ENCODE measurements at regions not wholly inside any gene's neighbourhood (a gene's known extent, or its start where the extent isn't known, plus 50 kb on each side); places are given as distances from the start of the nearest gene placed in this dataset.

DNA sequence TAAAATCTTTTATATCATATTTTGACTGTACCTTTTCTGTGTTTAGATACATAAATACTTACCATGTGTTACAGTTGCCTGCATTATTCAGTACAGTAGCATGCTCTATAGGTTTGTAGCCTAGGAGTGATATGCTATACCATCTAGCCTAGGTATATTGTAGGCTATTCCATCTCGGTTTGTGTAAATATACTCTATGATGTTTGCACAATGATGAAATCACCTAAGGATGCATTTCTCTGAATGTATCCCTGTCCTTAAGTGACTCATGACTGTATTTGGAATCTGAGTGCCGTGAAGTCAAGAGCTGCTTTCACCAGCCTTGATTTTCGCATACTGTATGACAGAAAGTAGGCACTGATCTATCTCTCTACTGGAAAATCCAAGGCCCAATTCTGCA lies 129.9 kb downstream of the UTRN start (continued):
- TF ChIP-seq, protein P1, sequence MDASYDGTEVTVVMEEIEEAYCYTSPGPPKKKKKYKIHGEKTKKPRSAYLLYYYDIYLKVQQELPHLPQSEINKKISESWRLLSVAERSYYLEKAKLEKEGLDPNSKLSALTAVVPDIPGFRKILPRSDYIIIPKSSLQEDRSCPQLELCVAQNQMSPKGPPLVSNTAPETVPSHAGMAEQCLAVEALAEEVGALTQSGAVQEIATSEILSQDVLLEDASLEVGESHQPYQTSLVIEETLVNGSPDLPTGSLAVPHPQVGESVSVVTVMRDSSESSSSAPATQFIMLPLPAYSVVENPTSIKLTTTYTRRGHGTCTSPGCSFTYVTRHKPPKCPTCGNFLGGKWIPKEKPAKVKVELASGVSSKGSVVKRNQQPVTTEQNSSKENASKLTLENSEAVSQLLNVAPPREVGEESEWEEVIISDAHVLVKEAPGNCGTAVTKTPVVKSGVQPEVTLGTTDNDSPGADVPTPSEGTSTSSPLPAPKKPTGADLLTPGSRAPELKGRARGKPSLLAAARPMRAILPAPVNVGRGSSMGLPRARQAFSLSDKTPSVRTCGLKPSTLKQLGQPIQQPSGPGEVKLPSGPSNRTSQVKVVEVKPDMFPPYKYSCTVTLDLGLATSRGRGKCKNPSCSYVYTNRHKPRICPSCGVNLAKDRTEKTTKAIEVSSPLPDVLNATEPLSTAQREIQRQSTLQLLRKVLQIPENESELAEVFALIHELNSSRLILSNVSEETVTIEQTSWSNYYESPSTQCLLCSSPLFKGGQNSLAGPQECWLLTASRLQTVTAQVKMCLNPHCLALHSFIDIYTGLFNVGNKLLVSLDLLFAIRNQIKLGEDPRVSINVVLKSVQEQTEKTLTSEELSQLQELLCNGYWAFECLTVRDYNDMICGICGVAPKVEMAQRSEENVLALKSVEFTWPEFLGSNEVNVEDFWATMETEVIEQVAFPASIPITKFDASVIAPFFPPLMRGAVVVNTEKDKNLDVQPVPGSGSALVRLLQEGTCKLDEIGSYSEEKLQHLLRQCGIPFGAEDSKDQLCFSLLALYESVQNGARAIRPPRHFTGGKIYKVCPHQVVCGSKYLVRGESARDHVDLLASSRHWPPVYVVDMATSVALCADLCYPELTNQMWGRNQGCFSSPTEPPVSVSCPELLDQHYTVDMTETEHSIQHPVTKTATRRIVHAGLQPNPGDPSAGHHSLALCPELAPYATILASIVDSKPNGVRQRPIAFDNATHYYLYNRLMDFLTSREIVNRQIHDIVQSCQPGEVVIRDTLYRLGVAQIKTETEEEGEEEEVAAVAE (CRISPR knock-in tag; IDR thresholded peaks at IDR 0.05; ENCODE audit: borderline replicate concordance) = 0 out of 2 replicates have a peak, but pooled peaks have one; percentile 45
- TF ChIP-seq, protein P2, sequence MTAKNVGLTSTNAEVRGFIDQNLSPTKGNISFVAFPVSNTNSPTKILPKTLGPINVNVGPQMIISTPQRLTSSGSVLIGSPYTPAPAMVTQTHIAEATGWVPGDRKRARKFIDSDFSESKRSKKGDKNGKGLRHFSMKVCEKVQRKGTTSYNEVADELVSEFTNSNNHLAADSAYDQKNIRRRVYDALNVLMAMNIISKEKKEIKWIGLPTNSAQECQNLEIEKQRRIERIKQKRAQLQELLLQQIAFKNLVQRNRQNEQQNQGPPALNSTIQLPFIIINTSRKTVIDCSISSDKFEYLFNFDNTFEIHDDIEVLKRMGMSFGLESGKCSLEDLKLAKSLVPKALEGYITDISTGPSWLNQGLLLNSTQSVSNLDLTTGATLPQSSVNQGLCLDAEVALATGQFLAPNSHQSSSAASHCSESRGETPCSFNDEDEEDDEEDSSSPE (CRISPR knock-in tag; IDR thresholded peaks at IDR 0.05) = no peak
- TF ChIP-seq FOXA3 (CRISPR knock-in tag; IDR thresholded peaks at IDR 0.05) = peak; percentile 98
- no peak for TF ChIP-seq ZIK1 (CRISPR knock-in tag; IDR thresholded peaks at IDR 0.05; ENCODE audit: borderline replicate concordance, low read depth)
- TF ChIP-seq FOXA1 (IDR thresholded peaks at IDR 0.05) = peak; percentile 86
- TF ChIP-seq FOXA1 (CRISPR knock-in tag; IDR thresholded peaks at IDR 0.05) = peak; percentile 97
- TF ChIP-seq ZNF552 (CRISPR knock-in tag; IDR thresholded peaks at IDR 0.05; ENCODE audit: borderline replicate concordance) = no peak
- TF ChIP-seq, protein P3, sequence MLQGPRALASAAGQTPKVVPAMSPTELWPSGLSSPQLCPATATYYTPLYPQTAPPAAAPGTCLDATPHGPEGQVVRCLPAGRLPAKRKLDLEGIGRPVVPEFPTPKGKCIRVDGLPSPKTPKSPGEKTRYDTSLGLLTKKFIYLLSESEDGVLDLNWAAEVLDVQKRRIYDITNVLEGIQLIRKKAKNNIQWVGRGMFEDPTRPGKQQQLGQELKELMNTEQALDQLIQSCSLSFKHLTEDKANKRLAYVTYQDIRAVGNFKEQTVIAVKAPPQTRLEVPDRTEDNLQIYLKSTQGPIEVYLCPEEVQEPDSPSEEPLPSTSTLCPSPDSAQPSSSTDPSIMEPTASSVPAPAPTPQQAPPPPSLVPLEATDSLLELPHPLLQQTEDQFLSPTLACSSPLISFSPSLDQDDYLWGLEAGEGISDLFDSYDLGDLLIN (CRISPR knock-in tag; IDR thresholded peaks at IDR 0.05; ENCODE audit: borderline replicate concordance) = no peak
- TF ChIP-seq, protein P4, sequence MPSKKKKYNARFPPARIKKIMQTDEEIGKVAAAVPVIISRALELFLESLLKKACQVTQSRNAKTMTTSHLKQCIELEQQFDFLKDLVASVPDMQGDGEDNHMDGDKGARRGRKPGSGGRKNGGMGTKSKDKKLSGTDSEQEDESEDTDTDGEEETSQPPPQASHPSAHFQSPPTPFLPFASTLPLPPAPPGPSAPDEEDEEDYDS (CRISPR knock-in tag; IDR thresholded peaks at IDR 0.05) = peak; percentile 44; the same call in 1 of the 2 replicates
- TF ChIP-seq ZNF136 (CRISPR knock-in tag; IDR thresholded peaks at IDR 0.05; ENCODE audit: low read depth) = no peak
- no peak for TF ChIP-seq ZNF256 (CRISPR knock-in tag; conservative IDR thresholded peaks at IDR 0.05)
- no peak for TF ChIP-seq CENPX (CRISPR knock-in tag; IDR thresholded peaks at IDR 0.05)
- no peak for TF ChIP-seq NFRKB (IDR thresholded peaks at IDR 0.05)
- TF ChIP-seq, protein P5, sequence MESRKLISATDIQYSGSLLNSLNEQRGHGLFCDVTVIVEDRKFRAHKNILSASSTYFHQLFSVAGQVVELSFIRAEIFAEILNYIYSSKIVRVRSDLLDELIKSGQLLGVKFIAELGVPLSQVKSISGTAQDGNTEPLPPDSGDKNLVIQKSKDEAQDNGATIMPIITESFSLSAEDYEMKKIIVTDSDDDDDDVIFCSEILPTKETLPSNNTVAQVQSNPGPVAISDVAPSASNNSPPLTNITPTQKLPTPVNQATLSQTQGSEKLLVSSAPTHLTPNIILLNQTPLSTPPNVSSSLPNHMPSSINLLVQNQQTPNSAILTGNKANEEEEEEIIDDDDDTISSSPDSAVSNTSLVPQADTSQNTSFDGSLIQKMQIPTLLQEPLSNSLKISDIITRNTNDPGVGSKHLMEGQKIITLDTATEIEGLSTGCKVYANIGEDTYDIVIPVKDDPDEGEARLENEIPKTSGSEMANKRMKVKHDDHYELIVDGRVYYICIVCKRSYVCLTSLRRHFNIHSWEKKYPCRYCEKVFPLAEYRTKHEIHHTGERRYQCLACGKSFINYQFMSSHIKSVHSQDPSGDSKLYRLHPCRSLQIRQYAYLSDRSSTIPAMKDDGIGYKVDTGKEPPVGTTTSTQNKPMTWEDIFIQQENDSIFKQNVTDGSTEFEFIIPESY (CRISPR knock-in tag; IDR thresholded peaks at IDR 0.05) = no peak
- TF ChIP-seq ZNF788 (CRISPR knock-in tag; IDR thresholded peaks at IDR 0.05; ENCODE audit: borderline replicate concordance) = no peak
- TF ChIP-seq XBP1 (CRISPR knock-in tag; IDR thresholded peaks at IDR 0.05) = no peak
- TF ChIP-seq ZNF616 (CRISPR knock-in tag; IDR thresholded peaks at IDR 0.05; ENCODE audit: low read depth) = no peak
- peak; percentile 96 for TF ChIP-seq CEBPG (CRISPR knock-in tag; IDR thresholded peaks at IDR 0.05)
- TF ChIP-seq ZSCAN25 (CRISPR knock-in tag; IDR thresholded peaks at IDR 0.05) = no peak
- peak; percentile 85 for TF ChIP-seq ATF7 (IDR thresholded peaks at IDR 0.05)
- TF ChIP-seq ATF7 (CRISPR knock-in tag; IDR thresholded peaks at IDR 0.05) = no peak; the same call in 1 of the 2 replicates
- TF ChIP-seq ZNF101 (CRISPR knock-in tag; IDR thresholded peaks at IDR 0.05; ENCODE audit: borderline replicate concordance, low read depth) = no peak
- 0 out of 2 replicates have a peak, but pooled peaks have one; percentile 38 for TF ChIP-seq PPARG (CRISPR knock-in tag; conservative IDR thresholded peaks at IDR 0.05)

Measured in HepG2 (cell line).